ENCODE measurements at regions not wholly inside any gene's neighbourhood (a gene's known extent, or its start where the extent isn't known, plus 50 kb on each side); places are given as distances from the start of the nearest gene placed in this dataset.

DNA sequence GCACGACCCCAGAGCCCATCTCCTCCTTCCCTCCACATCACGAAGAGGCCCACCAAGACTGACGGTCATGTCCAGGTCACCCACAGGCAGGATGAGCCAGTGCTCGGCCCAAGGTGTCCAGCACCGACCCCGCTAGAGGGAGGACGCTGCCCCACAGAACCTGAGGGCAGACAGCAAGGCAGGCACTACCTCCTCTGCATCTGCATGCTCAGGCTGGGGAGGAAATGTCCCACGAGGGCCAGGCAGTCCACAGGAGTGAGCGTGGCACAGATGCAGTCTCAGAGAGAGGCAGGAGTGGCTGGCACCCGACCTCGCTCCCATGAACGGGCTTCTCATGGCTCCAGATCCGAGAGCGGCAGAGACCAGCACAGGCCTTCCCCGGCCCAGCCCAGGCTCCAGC, 133.2 kb downstream of the TUBA3C start:
- CTCF ChIA-PET = no interaction called here
- no peak for TF ChIP-seq BHLHE40 (IDR thresholded peaks at IDR 0.05; ENCODE audit: borderline replicate concordance)
- TF ChIP-seq TARDBP (IDR thresholded peaks at IDR 0.05) = no peak
- no peak for TF ChIP-seq ELF4 (IDR thresholded peaks at IDR 0.05)
- no peak for TF ChIP-seq FOXA1 (IDR thresholded peaks at IDR 0.05)
- TF ChIP-seq SUZ12 (IDR thresholded peaks at IDR 0.05) = no peak
- TF ChIP-seq L3MBTL2 (conservative IDR thresholded peaks at IDR 0.05) = no peak
- no peak for TF ChIP-seq NFRKB (IDR thresholded peaks at IDR 0.05)
- TF ChIP-seq SP1 (IDR thresholded peaks at IDR 0.05) = no peak
- TF ChIP-seq, protein P1, sequence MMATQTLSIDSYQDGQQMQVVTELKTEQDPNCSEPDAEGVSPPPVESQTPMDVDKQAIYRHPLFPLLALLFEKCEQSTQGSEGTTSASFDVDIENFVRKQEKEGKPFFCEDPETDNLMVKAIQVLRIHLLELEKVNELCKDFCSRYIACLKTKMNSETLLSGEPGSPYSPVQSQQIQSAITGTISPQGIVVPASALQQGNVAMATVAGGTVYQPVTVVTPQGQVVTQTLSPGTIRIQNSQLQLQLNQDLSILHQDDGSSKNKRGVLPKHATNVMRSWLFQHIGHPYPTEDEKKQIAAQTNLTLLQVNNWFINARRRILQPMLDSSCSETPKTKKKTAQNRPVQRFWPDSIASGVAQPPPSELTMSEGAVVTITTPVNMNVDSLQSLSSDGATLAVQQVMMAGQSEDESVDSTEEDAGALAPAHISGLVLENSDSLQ (IDR thresholded peaks at IDR 0.05) = no peak
- TF ChIP-seq FOXM1 (IDR thresholded peaks at IDR 0.05; ENCODE audit: borderline replicate concordance) = no peak
- TF ChIP-seq ARNT (IDR thresholded peaks at IDR 0.05) = no peak
- no peak for TF ChIP-seq LEF1 (IDR thresholded peaks at IDR 0.05; ENCODE audit: borderline replicate concordance)
- TF ChIP-seq ZNF384 (IDR thresholded peaks at IDR 0.05) = no peak
- TF ChIP-seq FOXK2 (IDR thresholded peaks at IDR 0.05) = no peak
- TF ChIP-seq HDGF (IDR thresholded peaks at IDR 0.05; ENCODE audit: borderline replicate concordance) = no peak
- TF ChIP-seq CTBP1 (IDR thresholded peaks at IDR 0.05; ENCODE audit: borderline replicate concordance) = no peak
- no peak for DNase-seq (ENCODE audit: extremely low spot score)
- POLR2A ChIA-PET = no interaction called here

DNA sequence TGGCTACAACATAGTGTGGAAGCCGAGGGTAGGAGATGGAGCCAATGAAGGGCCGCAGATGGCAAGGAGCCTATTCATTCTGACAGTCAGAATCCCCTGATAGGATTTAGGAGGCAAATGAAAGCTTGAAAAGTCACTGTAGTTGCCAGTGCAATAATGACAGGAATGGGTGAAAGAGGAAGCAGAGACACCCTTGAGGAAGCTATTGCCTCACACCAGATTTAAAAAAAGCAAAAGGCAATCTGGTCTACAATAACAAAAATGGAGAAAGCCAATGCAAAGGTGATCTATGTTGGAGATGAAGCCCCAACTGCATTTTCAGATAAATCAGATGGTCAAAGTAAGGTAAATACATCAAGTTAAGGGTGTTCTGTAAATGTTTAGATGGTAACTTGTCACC, 158.5 kb downstream of the TUBA3C start:
- ChIA-PET POLR2A (no interaction called here), CTCF (no interaction called here)
- no peak for DNase-seq (ENCODE audit: extremely low spot score)
- TF ChIP-seq FOXM1 (IDR thresholded peaks at IDR 0.05; ENCODE audit: borderline replicate concordance) (no peak), SUZ12 (IDR thresholded peaks at IDR 0.05) (no peak), HDGF (IDR thresholded peaks at IDR 0.05; ENCODE audit: borderline replicate concordance) (no peak), L3MBTL2 (conservative IDR thresholded peaks at IDR 0.05) (no peak), LEF1 (IDR thresholded peaks at IDR 0.05; ENCODE audit: borderline replicate concordance) (no peak), FOXA1 (IDR thresholded peaks at IDR 0.05) (no peak), BHLHE40 (IDR thresholded peaks at IDR 0.05; ENCODE audit: borderline replicate concordance) (no peak), ARNT (IDR thresholded peaks at IDR 0.05) (no peak), TARDBP (IDR thresholded peaks at IDR 0.05) (no peak), ZNF384 (IDR thresholded peaks at IDR 0.05) (no peak), CTBP1 (IDR thresholded peaks at IDR 0.05; ENCODE audit: borderline replicate concordance) (no peak), SP1 (IDR thresholded peaks at IDR 0.05) (no peak)

DNA sequence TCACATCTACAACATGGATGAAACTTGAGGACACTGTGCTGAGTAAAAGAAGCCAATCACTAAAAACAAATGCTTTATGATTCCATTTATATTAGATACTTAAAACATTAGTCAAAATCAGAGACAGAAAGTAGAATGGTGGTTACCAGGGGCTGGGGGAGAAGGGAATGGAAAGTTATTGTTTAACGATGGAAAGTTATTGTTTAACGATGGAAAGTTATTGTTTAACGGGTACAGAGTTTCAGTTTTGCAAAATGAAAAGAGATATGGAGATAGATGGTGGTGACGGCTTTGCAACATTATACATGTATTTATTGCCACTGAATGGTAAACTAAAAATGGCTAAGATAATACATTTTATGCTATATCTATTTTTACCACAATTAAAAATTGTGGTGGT, 160.6 kb downstream of the TUBA3C start:
- DNase-seq (ENCODE audit: extremely low spot score) = no peak
- no peak for TF ChIP-seq LEF1 (IDR thresholded peaks at IDR 0.05; ENCODE audit: borderline replicate concordance)
- TF ChIP-seq SUZ12 (IDR thresholded peaks at IDR 0.05) = no peak
- ChIA-PET POLR2A (no interaction called here), CTCF (no interaction called here)

DNA sequence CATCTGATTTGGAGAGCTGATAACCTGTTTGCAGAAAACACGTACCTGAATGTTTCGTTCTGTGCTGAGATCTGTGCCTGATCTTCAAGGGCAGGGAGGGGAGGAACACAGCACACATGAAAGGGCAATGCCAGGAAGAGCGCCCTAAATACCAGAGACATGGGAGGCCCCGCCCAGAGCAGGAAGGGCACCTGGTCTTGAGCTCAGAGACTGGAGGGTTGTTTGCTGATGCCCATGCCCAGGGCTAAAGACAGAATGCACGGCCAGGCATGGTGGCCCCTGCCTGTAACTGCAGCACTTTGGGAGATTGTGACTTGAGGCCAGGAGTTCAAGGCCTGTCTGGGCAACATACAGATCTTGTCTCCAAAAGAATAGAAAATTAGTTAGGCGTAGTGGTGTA, 183.2 kb downstream of the TUBA3C start:
- TF ChIP-seq HDGF (IDR thresholded peaks at IDR 0.05; ENCODE audit: borderline replicate concordance) = no peak
- TF ChIP-seq ELF4 (IDR thresholded peaks at IDR 0.05) = no peak
- TF ChIP-seq ARNT (IDR thresholded peaks at IDR 0.05) = no peak
- no peak for TF ChIP-seq NFRKB (IDR thresholded peaks at IDR 0.05)
- TF ChIP-seq FOXK2 (IDR thresholded peaks at IDR 0.05) = no peak
- no peak for TF ChIP-seq ZNF384 (IDR thresholded peaks at IDR 0.05)
- TF ChIP-seq FOXA1 (IDR thresholded peaks at IDR 0.05) = no peak
- no peak for TF ChIP-seq CTBP1 (IDR thresholded peaks at IDR 0.05; ENCODE audit: borderline replicate concordance)
- no peak for TF ChIP-seq SP1 (IDR thresholded peaks at IDR 0.05)
- no peak for TF ChIP-seq L3MBTL2 (conservative IDR thresholded peaks at IDR 0.05)
- TF ChIP-seq SUZ12 (IDR thresholded peaks at IDR 0.05) = no peak
- no peak for TF ChIP-seq TARDBP (IDR thresholded peaks at IDR 0.05)
- no peak for DNase-seq (ENCODE audit: extremely low spot score)
- ChIA-PET CTCF (no interaction called here), POLR2A (no interaction called here)

DNA sequence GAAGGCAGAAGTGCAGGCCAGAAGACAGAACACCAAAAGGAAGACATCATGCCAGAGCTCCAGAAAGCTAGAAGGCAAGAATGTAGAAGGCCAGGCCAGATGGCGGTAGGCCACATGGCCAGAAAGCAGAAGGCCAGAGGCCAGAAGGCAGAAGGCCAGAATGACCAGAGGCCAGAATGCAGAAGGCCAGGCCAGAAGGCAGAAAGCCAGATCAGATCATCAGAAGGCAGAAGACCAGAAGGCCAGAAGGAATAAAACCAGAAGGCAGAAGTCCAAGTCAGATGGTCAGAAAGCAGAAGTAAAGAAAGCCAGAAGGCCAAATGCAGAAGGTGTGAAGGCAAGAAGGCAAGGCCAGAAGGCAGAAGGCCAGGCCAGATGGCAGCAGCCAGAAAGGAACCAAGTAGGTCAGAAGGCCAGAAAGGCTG, 185.0 kb downstream of the TUBA3C start:
- no peak for TF ChIP-seq LEF1 (IDR thresholded peaks at IDR 0.05; ENCODE audit: borderline replicate concordance)
- POLR2A ChIA-PET = no interaction called here
- CTCF ChIA-PET = no interaction called here
- DNase-seq (ENCODE audit: extremely low spot score) = no peak

DNA sequence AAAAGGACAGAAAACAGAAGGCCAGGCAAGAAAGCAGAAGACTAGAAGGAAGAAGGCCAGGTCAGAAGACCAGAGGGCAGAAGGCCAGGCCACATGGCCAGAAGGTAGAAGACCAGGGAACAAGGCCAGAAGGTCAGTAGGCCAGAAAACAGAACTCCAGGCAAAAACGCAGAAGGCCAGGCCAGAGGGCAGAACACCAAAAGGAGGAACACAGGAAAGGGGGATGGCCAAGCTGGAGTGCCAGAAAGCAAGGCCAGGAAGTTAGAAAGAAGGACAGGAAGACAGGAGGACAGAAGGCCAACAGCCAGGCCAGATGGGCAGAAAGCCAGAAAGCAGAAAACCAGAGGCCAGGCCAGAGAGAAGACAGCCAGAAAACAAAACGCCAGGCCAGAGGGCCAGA, 185.4 kb downstream of the TUBA3C start:
- ChIA-PET POLR2A (no interaction called here), CTCF (no interaction called here)
- DNase-seq (ENCODE audit: extremely low spot score) = no peak
- TF ChIP-seq LEF1 (IDR thresholded peaks at IDR 0.05; ENCODE audit: borderline replicate concordance) (no peak), NFRKB (IDR thresholded peaks at IDR 0.05) (no peak), CTBP1 (IDR thresholded peaks at IDR 0.05; ENCODE audit: borderline replicate concordance) (no peak), SUZ12 (IDR thresholded peaks at IDR 0.05) (no peak), FOXK2 (IDR thresholded peaks at IDR 0.05) (no peak), FOXA1 (IDR thresholded peaks at IDR 0.05) (no peak)
- TF ChIP-seq, protein P1 (IDR thresholded peaks at IDR 0.05) = no peak

DNA sequence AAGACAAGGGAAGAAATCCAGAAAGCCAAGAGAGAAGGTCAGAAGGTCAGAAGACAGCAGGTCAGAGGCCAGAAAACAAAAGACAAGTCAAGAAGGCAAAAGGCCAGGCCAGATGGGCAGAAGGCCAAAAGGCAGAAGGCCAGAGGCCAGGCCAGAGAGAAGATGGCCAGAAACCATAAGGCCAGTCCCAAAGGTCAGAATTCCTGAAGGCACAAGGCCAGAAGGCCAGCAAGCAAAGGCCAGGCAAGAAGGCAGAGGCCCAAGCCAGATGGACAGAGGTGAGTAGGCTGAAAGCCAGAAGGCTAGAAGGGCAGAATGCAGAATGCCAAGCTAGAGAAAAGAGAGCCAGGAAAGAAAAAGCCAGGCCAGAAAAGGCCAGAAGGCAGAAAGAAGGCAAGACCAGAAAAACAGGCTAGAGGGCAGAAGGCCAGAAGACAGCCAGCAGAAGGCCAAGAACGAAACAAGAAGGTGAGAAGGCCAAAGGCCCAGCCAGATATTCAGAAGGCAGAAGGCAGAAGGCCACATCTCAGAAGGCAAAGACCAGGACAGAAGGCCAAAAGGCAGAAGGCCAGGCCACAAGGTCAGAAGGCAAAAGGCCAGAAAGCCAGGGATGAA, 186.3 kb downstream of the TUBA3C start:
- DNase-seq (ENCODE audit: extremely low spot score) = no peak
- CTCF ChIA-PET = no interaction called here
- POLR2A ChIA-PET = no interaction called here
- TF ChIP-seq HDGF (IDR thresholded peaks at IDR 0.05; ENCODE audit: borderline replicate concordance) (no peak), SUZ12 (IDR thresholded peaks at IDR 0.05) (no peak), L3MBTL2 (conservative IDR thresholded peaks at IDR 0.05) (no peak), CTBP1 (IDR thresholded peaks at IDR 0.05; ENCODE audit: borderline replicate concordance) (no peak), FOXM1 (IDR thresholded peaks at IDR 0.05; ENCODE audit: borderline replicate concordance) (no peak), SP1 (IDR thresholded peaks at IDR 0.05) (no peak), NFRKB (IDR thresholded peaks at IDR 0.05) (no peak), ELF4 (IDR thresholded peaks at IDR 0.05) (no peak), ZNF384 (IDR thresholded peaks at IDR 0.05) (no peak), FOXK2 (IDR thresholded peaks at IDR 0.05) (no peak), FOXA1 (IDR thresholded peaks at IDR 0.05) (no peak), TARDBP (IDR thresholded peaks at IDR 0.05) (no peak), ARNT (IDR thresholded peaks at IDR 0.05) (no peak), BHLHE40 (IDR thresholded peaks at IDR 0.05; ENCODE audit: borderline replicate concordance) (no peak), LEF1 (IDR thresholded peaks at IDR 0.05; ENCODE audit: borderline replicate concordance) (no peak)
- TF ChIP-seq, protein P1 (IDR thresholded peaks at IDR 0.05) = no peak

All from HEK293T (cell line).